NCI-H146 (cell line): ENCODE measurements at regions not wholly inside any gene's neighbourhood (a gene's known extent, or its start where the extent isn't known, plus 50 kb on each side); places are given as distances from the start of the nearest gene placed in this dataset.

Source experiments
- DNase-seq: peaks from one replicate; lab custom pipeline; 2025; lab: John Stamatoyannopoulos, UW

DNA sequence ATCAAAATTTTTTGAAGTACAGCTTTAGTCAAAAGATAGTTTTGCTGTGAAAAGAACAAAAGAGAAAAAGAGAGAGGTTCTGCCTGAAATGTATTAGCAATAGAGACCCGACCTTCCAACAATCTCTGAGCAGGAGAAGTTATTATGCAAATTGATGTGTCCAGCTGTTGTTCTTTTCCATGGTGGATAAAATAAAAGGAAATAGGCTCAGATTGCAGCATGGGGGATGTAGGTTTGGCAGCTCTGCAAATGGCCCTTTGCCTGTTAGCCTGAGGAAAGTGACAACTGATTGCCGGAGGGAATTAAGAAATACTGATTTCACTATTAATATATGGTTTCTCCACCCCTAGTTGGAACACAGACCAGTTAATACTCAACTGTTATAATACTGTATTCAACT is 1283.2 kb upstream of the NXPH2 start:
- DNase-seq = no peak

DNA sequence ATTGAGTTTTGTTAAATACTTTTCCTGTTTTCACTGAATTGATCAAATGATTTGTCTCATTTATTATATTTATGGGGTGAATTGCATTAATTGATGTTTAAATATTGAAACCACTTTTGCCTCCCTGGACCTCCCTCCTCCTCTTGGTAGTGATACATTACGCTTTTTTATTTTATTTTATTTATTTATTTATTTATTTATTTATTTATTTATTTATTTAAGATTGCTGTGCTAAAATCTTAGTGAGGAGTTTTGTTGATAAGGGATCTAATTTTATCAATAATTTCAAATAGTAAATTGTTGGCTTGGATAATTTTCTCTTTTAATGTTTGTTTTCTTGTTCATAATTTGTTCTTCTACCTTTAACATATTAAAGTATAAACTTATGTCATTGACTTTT is 1281.0 kb upstream of the NXPH2 start:
- DNase-seq = no peak

DNA sequence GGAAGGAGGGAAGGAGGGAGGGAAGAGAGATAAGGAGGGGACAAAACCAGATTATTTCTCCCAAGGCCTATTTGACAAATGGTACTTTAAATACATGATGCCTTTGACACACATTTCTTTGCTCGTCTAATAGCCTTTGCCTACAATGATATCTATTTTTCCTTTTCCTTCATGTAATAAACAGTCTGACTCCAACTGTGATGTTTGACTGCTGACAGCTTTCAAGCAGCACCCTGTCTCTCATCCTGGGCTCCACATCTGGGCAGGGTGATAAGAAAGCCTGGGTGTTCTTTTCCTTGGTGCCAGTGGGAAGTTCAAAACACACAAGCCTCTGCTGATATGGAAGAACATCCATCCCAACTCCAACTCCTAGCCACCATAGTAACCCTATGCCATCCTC is 1277.7 kb upstream of the NXPH2 start:
- no peak for DNase-seq

DNA sequence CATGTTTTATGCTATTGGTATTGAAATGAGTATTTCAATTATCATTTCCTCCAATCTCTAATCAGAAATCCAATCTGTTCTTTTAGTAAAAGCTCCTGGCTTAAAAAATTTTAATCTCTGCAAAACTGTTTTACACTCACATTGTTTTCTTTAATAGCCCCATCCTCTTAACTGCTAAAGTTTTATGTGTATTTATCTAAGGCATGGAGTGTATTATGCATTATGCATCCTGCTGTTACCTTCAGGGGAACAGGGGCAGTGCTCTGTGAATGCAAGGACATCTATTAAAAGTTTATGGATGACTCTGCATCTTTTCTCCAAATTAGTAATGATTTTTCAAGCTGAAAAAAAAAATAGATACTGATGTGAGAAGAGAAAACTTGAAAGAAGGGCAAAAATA is 1261.6 kb upstream of the NXPH2 start:
- no peak for DNase-seq

DNA sequence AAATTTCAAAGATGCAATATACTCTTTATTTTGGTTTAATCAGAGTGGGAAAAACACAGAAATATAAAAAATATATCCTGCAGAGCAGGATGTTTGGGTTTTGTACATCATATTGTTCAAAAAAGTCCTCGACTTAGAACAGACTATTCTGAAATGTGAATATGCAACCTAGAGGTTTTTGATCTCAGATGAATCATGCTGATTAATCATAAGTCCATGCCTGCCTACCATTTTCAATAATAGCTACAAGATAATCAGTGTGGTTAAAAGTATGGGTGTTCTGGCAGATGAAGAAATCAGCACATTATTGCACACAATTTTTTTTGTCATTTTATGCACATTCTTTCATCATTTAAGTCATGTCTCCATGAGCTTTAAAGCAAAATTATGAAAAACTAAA is 1261.0 kb upstream of the NXPH2 start:
- DNase-seq = no peak

DNA sequence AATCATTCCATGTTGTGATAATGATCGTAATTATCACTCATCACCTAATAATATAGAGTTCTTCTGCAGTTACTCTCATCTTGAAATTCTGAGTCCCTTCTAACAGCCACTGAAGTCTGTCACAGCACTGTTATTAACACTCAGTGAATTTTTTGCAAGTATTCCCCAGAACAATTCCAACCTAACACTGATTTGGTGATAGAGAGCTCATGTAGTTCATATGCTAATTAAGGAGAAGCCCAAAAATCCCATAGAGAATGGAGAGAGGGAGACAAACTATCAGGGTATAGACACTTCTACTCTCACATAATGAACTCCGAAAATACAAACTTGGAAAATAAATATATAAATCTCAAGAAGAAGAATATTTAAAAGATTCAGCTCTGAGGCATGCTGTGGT is 1253.4 kb upstream of the NXPH2 start:
- no peak for DNase-seq

DNA sequence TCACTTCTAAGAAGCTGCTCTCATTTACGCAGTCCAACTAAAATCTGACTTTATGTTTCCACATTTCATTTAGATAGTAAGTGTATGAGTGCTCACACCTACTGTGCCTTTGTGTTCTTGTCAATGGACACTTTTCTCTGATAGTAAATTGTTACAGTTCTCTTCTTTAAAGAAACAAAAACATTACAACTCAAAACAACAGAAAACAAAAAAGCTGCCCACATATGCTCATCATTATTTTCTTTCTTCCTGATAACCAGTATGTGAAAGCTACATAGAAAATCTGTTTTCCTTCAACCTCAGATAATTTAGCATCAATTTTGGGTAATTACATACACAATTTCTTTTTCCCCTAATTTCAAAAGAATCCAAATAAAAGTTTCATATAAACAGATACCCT is 1247.8 kb upstream of the NXPH2 start:
- DNase-seq = no peak

DNA sequence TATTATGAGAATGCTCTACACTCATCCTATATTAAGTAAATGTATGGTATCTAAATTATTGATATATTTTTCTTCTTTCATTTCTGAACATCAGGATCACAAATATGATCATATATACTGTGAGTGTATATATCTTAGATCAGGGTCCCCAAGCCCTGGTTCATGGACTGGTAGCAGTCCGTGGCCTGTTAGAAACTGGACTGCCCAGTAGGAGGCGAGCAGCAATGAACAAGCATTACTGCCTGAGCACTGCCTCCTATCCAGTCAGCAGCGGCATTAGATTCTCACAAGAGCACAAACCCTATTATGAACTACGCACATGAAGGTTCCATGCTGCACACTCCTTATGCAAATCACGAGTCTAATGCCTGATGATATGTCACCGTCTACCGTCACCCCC is 1247.1 kb upstream of the NXPH2 start:
- DNase-seq = peak; percentile 11

DNA sequence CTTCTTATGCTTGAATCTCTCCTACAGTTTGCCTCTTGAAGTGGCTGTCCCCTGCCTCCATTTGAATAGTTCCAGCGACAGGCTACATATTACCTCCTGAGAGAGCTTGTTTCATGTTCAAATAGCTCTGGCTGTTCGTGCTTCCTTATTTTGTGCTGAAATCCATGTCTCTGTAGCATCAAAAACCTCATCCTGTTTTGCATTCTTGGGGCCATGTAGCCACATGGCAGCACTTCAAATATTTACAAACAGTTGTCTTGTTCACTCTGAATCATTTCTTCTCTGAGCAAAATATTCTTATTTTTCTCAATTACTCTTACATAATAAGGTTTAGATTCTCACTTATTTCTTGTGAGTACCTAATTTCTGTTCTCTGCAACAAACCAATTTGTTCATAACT is 1243.1 kb upstream of the NXPH2 start:
- no peak for DNase-seq

DNA sequence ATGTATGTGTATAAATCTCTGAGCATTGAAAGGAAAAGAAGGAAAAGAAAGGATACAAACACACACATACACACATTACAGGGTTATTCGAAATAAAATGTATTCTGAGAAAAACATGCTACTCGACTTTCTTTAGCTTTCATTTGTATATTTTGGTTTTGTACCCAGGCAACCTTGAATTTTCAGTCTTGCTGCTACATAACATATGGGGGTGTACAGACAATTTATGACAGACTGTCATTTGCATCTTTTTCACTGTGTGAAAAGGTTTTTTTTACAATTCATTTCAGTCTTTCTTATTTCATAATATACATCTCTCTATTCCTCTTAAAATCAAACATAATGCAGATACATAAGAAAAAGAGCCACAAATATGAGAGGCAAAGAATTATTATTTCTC is 1238.4 kb upstream of the NXPH2 start:
- DNase-seq = no peak

DNA sequence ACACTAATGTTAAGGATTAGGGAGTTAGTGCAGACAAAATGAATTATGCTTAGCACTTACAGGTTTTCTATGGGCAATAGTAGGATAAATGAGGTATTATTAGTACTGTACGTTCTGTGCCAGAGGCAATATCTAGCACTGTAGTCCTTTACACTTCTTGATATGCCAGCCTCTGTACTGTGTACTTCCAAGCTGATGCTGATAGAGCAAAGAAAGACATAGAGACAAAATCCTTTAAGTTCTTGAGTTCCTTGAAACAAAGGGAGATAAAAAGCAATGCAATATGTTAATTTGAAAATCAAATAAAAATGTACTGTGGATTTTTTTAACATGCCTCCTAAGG is 1234.0 kb upstream of the NXPH2 start:
- DNase-seq = no peak

DNA sequence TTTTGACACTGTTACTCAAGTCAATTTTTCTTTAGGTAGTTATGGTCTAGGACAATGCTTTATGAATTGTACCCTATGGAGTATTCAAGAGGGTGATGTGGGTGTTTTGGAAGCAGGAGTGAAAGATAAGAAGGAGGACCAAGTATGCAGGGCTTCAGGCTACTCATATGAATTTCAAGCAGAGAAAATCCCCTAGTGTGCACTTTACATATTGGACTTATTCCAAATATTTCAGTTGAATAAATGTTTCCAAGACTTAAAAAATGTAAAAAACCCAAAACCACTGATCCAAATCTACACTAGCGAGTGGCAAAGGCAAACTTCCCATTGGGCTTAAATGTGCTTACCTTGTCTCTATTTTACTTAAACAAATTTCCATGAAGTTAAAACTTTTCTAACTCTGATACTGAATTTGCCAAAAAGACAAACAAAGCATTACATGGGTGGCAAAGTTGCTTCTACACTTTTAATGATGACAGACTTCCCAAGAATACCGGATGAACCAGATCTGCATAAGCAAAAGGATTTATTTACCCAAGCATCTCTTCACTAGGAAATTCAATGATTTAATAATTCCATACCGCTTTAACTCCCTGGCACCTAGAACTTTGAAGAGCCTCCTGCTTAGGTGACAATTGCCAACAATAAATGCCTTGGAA is 1233.5 kb upstream of the NXPH2 start:
- DNase-seq = no peak

DNA sequence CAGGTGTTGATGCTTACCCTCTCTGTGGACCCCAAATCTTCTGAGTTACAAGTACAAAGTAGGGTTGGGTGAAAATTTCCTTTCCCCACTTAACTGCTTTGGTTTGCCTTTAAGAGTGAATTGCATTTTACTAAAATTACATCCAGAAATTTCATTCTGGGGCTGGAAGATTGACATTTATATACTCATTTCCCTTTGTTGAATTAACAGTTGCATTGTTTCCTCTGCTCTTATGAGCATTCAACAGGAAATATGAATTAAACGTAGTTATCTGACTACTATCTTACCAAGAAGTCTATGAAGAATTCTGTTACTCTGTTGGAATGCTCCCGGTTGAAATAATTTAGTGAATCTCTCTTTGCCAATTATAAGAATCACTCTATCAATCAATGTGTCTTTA is 1231.1 kb upstream of the NXPH2 start:
- DNase-seq = no peak

DNA sequence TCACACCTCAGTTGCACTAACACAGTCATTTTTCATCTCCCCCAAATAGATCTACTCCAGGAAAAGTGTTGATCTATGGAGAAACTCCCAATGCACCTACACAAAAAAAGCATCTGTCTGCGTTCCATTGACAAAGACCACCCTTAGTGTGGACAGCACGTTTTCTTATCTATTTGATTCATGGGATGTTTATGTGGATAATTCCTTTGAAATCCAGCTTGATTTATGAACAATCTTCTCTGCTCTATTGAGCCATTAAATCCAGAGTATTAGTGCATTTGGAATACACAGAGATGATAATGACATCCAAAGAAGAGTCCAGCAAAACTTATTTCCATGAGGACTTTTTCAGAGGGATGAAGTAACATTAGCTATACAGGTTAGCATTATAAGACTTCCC is 1221.9 kb upstream of the NXPH2 start:
- peak; percentile 4 for DNase-seq

DNA sequence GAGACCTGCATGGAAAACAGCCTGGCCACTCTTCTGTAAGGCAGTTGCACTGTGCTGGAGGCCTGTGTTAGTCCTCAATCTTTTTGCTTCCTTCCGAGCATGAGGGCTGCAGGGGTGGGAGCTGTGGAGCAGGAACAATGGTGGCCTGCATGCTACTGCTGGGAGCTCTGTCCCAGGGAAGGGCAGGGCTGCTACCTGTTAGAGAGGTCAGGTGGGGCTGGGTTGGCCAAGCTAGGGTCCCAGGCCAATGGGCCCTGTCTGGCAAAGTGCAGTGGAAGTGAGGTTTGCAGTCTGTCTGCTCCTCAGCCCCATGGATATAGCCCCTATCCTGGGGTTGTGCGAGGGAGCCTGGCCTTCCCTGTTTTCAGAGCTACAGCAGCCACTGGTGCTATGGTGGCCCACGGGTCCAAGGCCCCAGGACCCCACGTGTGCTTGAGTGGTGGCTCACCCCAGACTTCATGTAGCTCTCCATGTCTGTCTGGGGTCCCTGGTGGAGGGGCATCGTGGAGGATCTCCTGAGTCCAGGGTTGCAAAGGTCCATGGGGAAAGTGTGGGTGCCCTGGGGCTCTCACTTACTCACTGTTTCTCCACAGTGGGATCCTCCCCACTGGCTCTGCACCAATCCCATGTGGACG is 1212.6 kb upstream of the NXPH2 start:
- DNase-seq = no peak

DNA sequence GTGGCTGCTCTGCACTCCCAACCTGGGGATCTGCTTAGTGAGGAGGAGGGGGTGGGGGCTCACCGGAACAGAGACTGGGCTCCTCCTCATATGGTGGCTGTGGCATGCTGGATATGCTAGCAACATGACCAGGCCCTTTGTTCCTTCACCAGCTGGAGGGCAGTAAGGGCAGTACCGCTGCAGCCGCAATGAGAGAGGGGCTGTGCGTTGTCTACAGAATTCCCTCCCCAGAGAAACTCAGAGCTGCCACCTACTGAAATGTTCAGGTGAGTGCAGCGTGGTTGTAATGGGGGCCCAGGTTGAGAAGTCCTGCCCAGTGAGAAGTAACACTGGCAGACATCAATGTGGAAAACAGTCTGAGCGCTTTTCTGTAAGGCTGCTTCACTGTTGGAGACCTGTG is 1211.9 kb upstream of the NXPH2 start:
- peak; percentile 30 for DNase-seq

DNA sequence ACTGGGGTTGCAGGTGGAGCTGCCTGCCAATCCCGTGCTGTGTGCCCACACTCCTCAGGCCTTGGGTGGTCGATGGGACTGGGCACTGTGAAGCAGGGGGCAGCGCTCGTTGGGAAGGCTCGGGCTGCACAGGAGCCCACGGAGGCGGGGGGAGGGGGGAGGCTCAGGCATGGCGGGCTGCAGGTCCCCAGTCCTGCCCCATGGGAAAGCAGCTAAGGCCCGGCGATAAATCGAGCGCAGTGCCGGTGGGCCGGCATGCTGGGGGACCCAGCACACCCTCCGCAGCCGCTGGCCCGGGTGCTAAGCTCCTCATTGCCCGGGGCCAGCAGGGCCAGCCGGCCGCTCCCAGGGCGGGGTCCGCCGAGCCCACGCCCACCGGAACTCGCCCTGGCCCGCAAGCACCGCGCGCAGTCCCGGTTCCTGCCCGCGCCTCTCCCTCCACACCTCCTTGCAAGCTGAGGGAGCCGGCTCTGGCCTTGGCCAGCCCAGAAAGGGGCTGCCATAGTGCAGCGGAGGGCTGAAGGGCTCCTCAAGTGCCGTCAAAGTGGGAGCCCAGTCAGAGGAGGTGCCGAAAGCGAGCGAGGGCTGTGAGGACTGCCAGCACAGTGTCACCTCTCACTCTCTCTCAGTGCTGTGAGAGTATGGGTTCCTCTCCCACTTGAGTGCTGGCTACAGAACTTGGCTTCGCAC is 1210.6 kb upstream of the NXPH2 start:
- DNase-seq = no peak

DNA sequence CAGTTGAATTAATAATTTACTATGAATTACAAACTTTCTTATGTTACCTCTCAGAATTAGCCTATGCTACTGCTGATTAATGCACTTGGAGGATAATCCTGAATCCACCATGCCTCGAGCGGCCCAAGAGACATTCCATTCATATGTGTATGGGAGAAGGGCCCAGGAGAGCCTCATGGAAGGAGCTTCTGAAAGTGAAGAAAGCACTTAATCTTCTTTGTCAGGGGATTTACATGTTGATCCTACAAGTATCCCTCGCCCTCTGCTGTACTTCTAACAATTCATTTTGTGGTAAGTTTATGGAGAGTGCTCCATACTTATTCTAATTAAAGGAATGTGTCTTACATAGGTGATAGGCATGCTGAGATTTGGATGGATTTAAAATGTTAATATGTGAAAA is 1189.1 kb upstream of the NXPH2 start:
- DNase-seq = no peak

DNA sequence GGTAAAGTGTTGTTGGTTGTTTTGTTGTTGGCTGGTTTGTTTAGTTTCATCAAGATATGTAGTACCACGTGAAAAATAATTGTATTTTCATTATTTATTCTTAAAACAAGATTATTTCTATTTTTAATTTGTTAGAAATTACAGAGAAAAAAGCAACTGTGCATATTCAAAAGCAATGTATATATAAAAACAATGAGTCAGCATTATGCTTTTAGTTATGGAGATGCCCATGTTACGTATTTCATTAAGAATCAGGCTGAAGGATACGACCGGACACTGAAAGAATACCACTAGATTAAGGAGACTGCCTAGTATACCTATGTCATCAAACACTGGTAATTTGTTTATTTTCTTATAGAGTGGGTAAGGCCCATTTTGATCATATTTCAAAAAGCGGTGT is 1188.4 kb upstream of the NXPH2 start:
- no peak for DNase-seq

DNA sequence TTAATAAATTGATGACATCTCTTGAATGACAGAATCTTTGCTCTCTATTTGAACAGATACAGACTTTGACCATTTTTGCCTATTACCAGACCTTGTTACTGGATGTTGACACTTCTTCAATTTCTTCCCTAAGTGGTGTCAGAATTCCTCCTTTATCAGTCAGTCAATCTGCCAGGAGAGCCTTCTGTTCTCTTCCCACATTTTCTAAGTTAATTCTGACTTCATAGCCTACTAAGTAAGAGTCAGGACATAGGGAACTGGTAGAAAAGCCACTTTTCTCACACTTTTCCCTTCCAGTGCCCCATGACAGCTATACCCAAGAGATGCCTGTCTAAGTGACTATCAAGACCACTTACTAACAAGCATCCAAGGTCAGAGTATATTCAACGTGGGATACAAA is 1187.5 kb upstream of the NXPH2 start:
- no peak for DNase-seq

DNA sequence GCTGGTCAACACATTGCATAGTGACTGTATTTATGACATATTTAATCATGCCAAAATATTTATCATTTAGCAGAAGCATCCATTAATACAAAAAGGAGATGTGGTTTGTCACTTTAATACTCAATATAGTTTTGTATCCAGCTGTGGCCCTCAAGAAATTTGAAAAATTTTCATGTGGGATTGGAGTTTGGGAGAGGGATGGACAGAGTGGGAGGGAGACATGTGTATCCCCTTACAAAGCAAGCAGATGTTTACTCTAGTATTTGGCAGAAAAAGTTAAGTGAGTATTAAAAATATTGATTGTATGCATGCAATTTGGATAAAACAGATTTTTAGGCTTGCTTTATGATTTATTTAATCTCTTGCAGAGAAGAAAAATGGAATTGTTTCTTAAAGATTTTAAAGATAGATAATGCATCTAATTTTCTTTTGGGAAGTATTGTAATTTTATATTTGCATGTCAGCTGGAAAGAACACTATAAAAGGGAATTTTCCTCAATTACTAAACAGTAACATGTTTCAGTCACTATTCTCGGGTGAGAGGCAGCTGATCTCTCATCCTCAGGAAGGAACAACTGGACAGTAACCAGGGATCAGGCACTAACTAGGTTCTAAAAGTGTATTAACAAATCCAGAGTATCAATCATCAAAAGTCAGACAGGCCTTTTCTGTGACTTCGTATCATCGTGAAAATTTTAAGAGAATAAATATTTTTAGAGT is 1184.7 kb upstream of the NXPH2 start:
- no peak for DNase-seq

DNA sequence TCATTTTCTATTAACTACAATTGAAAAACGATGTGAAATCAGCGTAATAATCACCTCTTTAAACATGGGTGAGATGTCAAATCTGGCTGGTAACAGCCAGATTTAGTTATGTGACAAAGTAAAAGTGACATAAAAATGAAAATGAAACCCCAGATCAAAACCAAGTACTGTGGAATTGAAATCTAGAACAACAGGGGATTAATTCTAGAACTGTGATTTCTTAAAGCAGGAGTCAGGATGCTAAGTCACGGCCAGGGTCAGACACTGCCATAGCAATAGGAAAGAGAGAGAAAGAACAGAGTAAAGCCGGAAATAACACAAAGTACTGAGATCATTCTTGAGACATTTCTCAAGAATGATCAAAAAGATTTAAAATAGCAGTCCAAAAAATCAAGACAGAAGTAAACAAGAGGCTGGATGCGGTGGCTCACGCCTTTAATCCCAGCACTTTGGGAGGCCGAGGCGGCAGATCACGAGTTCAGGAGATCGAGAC is 1183.7 kb upstream of the NXPH2 start:
- no peak for DNase-seq
